HepG2 (cell line): ENCODE measurements at regions not wholly inside any gene's neighbourhood (a gene's known extent, or its start where the extent isn't known, plus 50 kb on each side); places are given as distances from the start of the nearest gene placed in this dataset.

ENCODE experiments used
- ATAC-seq: fragments of 200-7000 bp; cut with Tn5 transposase; 3 replicates; pipeline ENCODE4 v1.9.1; 2020; ENCODE audit warnings: mild to moderate bottlenecking, moderate library complexity
- BruUV-seq: library from RNA; stranded (reverse); fragments of 400-500 nt; replicated peaks from 2 replicates; lab custom pipeline; 2021; lab: Mats Ljungman, UMichigan
- CTCF ChIA-PET: fragments of 300-600 bp; formaldehyde crosslinking; extraction: SDS; loops from one replicate; lab custom pipeline; 2021; ENCODE audit warnings: low total read pairs, inconsistent platforms, low intra/inter-chr PET ratio; lab: Yijun Ruan, JAX
- POLR2A ChIA-PET: fragments of 350-600 bp; sonication (Branson Sonifier 250); formaldehyde crosslinking; loops from one replicate; lab custom pipeline; 2020; ENCODE audit warnings: antibody characterized with exemption, inconsistent platforms; lab: Yijun Ruan, JAX
- DNase-seq: peaks from one replicate; pipeline ENCODE4 v3.0.0-alpha.2; 2015; ENCODE audit warnings: low spot score
- FAIRE-seq: peaks from 3 replicates; lab custom pipeline; 2011; peaks lifted over from hg19 to GRCh38; lab: Jason Lieb, UNC
- H2AFZ ChIP-seq: one replicate; pipeline ENCODE4 v1.6.1; 2011; ENCODE audit warnings: low read length, inconsistent platforms
- H3K27ac ChIP-seq: fragments of 300-600 bp; 3 replicates; pipeline ENCODE4 v1.8.0; 2011; ENCODE audit warnings: mixed run types, mild to moderate bottlenecking, mixed read lengths, low read length, inconsistent platforms; ENCODE audit not compliant: insufficient read depth; ENCODE audit errors: extremely low read length
- H3K27me3 ChIP-seq, 2 experiments: fragments of 200-600 bp in 1 of 2; 2 replicates in 1 of 2; 3 replicates in 1 of 2; pipeline versions ENCODE4 v1.6.0 to v1.8.0; 2011; ENCODE audit warnings: low read length in 2 of 2, mild to moderate bottlenecking in 2 of 2, moderate library complexity in 2 of 2, inconsistent platforms in 1 of 2; ENCODE audit not compliant: insufficient read depth in 2 of 2, control insufficient read depth in 1 of 2
- H3K36me3 ChIP-seq, 2 experiments: fragments of 200-600 bp in 1 of 2; replicated peaks in 1 of 2; 2 replicates in 1 of 2; 3 replicates in 1 of 2; pipeline versions ENCODE4 v1.5.1 to v1.8.0; 2011; ENCODE audit warnings: low read length in 2 of 2, inconsistent platforms in 1 of 2; ENCODE audit not compliant: insufficient read depth in 2 of 2, control insufficient read depth in 1 of 2
- H3K4me1 ChIP-seq: 2 replicates; pipeline ENCODE4 v1.5.1; 2012; ENCODE audit warnings: low read length, inconsistent platforms; ENCODE audit not compliant: insufficient read depth
- H3K4me2 ChIP-seq: 2 replicates; pipeline ENCODE4 v1.6.0; 2011; ENCODE audit warnings: low read depth, low read length, inconsistent platforms
- H3K4me3 ChIP-seq, 3 experiments: fragments of 200-600 bp in 1 of 3; sonication (generic), shearing (Covaris generic) in 1 of 3; replicated peaks in 1 of 3; 2 replicates each; pipeline ENCODE4 v1.5.1; 2011 to 2016; ENCODE audit warnings: low read length in 3 of 3, inconsistent platforms in 2 of 3, low read depth in 2 of 3, mild to moderate bottlenecking in 2 of 3, control low read depth in 1 of 3, mixed read lengths in 1 of 3; ENCODE audit not compliant: insufficient read depth in 1 of 3
- H3K79me2 ChIP-seq: one replicate; pipeline ENCODE4 v1.6.1; 2011; ENCODE audit warnings: low read length, inconsistent platforms; ENCODE audit not compliant: insufficient read depth
- H3K9ac ChIP-seq: 2 replicates; pipeline ENCODE4 v1.6.0; 2011; ENCODE audit warnings: mild to moderate bottlenecking, low read depth, low read length, inconsistent platforms; ENCODE audit not compliant: insufficient read depth
- H3K9me3 ChIP-seq: 2 replicates; pipeline ENCODE4 v1.5.1; 2012; ENCODE audit warnings: mild to moderate bottlenecking, low read length
- H4K20me1 ChIP-seq: 2 replicates; pipeline ENCODE4 v1.6.0; 2011; ENCODE audit warnings: inconsistent platforms, mild to moderate bottlenecking, low read length, moderate library complexity; ENCODE audit not compliant: insufficient read depth
- CEBPG ChIP-seq: IDR thresholded peaks from 2 replicates; pipeline ENCODE4 v1.6.1; 2016
- CHD4 ChIP-seq: fragments of 200-600 bp; sonication (generic); IDR thresholded peaks from 2 replicates; pipeline ENCODE4 v1.7.0; 2017; ENCODE audit warnings: mild to moderate bottlenecking, low read length, borderline replicate concordance
- JUN ChIP-seq: sonication (generic); formaldehyde crosslinking; IDR thresholded peaks from 2 replicates; pipeline ENCODE4 v1.4.0; 2020; ENCODE audit warnings: mild to moderate bottlenecking, missing genetic modification reagents
- POLR2G ChIP-seq: fragments of 200-400 bp; formaldehyde crosslinking; IDR thresholded peaks from 2 replicates; pipeline ENCODE4 v1.6.1; 2018; ENCODE audit warnings: mild to moderate bottlenecking, low read depth, low read length, moderate library complexity
- PRPF4 ChIP-seq: fragments of 200-400 bp; formaldehyde crosslinking; IDR thresholded peaks from 2 replicates; pipeline ENCODE4 v1.6.1; 2016; ENCODE audit warnings: low read length, low read depth; ENCODE audit not compliant: poor library complexity, severe bottlenecking
- SIX1 ChIP-seq: sonication (generic); formaldehyde crosslinking; IDR thresholded peaks from 2 replicates; pipeline ENCODE4 v1.4.0; 2020; ENCODE audit warnings: missing genetic modification reagents, borderline replicate concordance
- WGBS: methylation state at CpG from one replicate; pipeline ENCODE4 v1.1.6; 2017; ENCODE audit warnings: low lambda C conversion rate; 5-methylcytosine and 5-hydroxymethylcytosine counted together
- in situ Hi-C: cut with HindIII; loops from 2 replicates; pipeline ENCODE4 v1.10.0; 2017; ENCODE audit warnings: low pct_unique_long_range_greater_than_20kb; ENCODE audit not compliant: extremely low pct_ligation_motif_present
- intact Hi-C: fragments of 100-400 bp; cut with micrococcal nuclease; formaldehyde crosslinking; loops from one replicate; pipeline ENCODE4 v1.10.0; 2022; ENCODE audit not compliant: unreplicated experiment
- TF ChIP-seq, protein P1 (sequence below), 2 experiments: sonication (generic) in 1 of 2; formaldehyde crosslinking in 1 of 2; IDR thresholded peaks; 2 replicates each; pipeline versions ENCODE4 v1.4.0 to v1.6.1; 2018 to 2020; ENCODE audit warnings: missing genetic modification reagents in 2 of 2, borderline replicate concordance in 1 of 2, low read depth in 1 of 2, mild to moderate bottlenecking in 1 of 2, missing biosample characterization in 1 of 2
- TF ChIP-seq, protein P2 (sequence below): sonication (generic); formaldehyde crosslinking; IDR thresholded peaks from 2 replicates; pipeline ENCODE4 v1.5.1; 2020; ENCODE audit warnings: mild to moderate bottlenecking, missing genetic modification reagents, moderate library complexity
- TF ChIP-seq, protein P3 (sequence below): sonication (generic); formaldehyde crosslinking; IDR thresholded peaks from 2 replicates; pipeline ENCODE4 v1.4.0; 2020; ENCODE audit warnings: mild to moderate bottlenecking, missing genetic modification reagents, borderline replicate concordance

GRCh38 chr7:16169537-16169936, 251.8 kb downstream of the CRPPA start:
- intact Hi-C loops = no loop called here
- CTCF ChIA-PET = no interaction called here
- H3K27ac ChIP-seq = no peak overlapping the region
- H2AFZ ChIP-seq = no peak overlapping the region
- no peaks in the 10 kb centered on the region for H3K79me2 ChIP-seq
- H4K20me1 ChIP-seq = no peaks in the 10 kb centered on the region
- H3K36me3 ChIP-seq = no peaks in the 10 kb centered on the region
- BruUV-seq = no TSS peak
- no peak for DNase-seq
- 0% methylated on average over 2 of the region's 2 CpGs for WGBS
- peaks cover 24% of the 10 kb centered on the region for H3K9me3 ChIP-seq
- ATAC-seq = no peak
- H3K9ac ChIP-seq = no peak overlapping the region
- H3K4me3 ChIP-seq = no peak overlapping the region
- POLR2A ChIA-PET = no interaction called here
- no peak overlapping the region for H3K4me2 ChIP-seq
- no peaks in the 10 kb centered on the region for H3K27me3 ChIP-seq
- no peaks in the 10 kb centered on the region for H3K4me1 ChIP-seq
- in situ Hi-C loops = no loop called here
- FAIRE-seq = no peak
- TF ChIP-seq CEBPG (CRISPR knock-in tag) (no peak), SIX1 (CRISPR knock-in tag) (no peak), CHD4 (no peak), PRPF4 (no peak), POLR2G (no peak), JUN (CRISPR knock-in tag) (no peak)
- TF ChIP-seq, protein P1, sequence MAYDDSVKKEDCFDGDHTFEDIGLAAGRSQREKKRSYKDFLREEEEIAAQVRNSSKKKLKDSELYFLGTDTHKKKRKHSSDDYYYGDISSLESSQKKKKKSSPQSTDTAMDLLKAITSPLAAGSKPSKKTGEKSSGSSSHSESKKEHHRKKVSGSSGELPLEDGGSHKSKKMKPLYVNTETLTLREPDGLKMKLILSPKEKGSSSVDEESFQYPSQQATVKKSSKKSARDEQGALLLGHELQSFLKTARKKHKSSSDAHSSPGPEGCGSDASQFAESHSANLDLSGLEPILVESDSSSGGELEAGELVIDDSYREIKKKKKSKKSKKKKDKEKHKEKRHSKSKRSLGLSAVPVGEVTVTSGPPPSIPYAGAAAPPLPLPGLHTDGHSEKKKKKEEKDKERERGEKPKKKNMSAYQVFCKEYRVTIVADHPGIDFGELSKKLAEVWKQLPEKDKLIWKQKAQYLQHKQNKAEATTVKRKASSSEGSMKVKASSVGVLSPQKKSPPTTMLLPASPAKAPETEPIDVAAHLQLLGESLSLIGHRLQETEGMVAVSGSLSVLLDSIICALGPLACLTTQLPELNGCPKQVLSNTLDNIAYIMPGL (CRISPR knock-in tag; IDR thresholded peaks at IDR 0.05; ENCODE audit: borderline replicate concordance in 1 of 2, low read depth in 1 of 2) = no peak
- TF ChIP-seq, protein P2, sequence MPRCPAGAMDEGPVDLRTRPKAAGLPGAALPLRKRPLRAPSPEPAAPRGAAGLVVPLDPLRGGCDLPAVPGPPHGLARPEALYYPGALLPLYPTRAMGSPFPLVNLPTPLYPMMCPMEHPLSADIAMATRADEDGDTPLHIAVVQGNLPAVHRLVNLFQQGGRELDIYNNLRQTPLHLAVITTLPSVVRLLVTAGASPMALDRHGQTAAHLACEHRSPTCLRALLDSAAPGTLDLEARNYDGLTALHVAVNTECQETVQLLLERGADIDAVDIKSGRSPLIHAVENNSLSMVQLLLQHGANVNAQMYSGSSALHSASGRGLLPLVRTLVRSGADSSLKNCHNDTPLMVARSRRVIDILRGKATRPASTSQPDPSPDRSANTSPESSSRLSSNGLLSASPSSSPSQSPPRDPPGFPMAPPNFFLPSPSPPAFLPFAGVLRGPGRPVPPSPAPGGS (CRISPR knock-in tag) = no peak
- TF ChIP-seq, protein P3, sequence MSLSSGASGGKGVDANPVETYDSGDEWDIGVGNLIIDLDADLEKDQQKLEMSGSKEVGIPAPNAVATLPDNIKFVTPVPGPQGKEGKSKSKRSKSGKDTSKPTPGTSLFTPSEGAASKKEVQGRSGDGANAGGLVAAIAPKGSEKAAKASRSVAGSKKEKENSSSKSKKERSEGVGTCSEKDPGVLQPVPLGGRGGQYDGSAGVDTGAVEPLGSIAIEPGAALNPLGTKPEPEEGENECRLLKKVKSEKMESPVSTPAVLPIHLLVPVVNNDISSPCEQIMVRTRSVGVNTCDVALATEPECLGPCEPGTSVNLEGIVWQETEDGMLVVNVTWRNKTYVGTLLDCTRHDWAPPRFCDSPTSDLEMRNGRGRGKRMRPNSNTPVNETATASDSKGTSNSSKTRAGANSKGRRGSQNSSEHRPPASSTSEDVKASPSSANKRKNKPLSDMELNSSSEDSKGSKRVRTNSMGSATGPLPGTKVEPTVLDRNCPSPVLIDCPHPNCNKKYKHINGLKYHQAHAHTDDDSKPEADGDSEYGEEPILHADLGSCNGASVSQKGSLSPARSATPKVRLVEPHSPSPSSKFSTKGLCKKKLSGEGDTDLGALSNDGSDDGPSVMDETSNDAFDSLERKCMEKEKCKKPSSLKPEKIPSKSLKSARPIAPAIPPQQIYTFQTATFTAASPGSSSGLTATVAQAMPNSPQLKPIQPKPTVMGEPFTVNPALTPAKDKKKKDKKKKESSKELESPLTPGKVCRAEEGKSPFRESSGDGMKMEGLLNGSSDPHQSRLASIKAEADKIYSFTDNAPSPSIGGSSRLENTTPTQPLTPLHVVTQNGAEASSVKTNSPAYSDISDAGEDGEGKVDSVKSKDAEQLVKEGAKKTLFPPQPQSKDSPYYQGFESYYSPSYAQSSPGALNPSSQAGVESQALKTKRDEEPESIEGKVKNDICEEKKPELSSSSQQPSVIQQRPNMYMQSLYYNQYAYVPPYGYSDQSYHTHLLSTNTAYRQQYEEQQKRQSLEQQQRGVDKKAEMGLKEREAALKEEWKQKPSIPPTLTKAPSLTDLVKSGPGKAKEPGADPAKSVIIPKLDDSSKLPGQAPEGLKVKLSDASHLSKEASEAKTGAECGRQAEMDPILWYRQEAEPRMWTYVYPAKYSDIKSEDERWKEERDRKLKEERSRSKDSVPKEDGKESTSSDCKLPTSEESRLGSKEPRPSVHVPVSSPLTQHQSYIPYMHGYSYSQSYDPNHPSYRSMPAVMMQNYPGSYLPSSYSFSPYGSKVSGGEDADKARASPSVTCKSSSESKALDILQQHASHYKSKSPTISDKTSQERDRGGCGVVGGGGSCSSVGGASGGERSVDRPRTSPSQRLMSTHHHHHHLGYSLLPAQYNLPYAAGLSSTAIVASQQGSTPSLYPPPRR = no peak
